HUES48 (cell line): ENCODE measurements at regions not wholly inside any gene's neighbourhood (a gene's known extent, or its start where the extent isn't known, plus 50 kb on each side); places are given as distances from the start of the nearest gene placed in this dataset.

ENCODE experiments used
- H3K27ac ChIP-seq: one replicate; pipeline ENCODE4 v1.7.0; 2013; ENCODE audit warnings: low read depth, low read length, inconsistent platforms
- H3K27me3 ChIP-seq: 2 replicates; pipeline ENCODE4 v1.6.1; 2013; ENCODE audit warnings: mild to moderate bottlenecking, low read length; ENCODE audit not compliant: control insufficient read depth, insufficient read depth
- H3K36me3 ChIP-seq: 2 replicates; pipeline ENCODE4 v1.6.1; 2013; ENCODE audit warnings: low read length; ENCODE audit not compliant: control insufficient read depth, insufficient read depth
- H3K4me1 ChIP-seq: 2 replicates; pipeline ENCODE4 v1.6.1; 2013; ENCODE audit warnings: mild to moderate bottlenecking, low read length; ENCODE audit not compliant: control insufficient read depth, insufficient read depth
- H3K4me3 ChIP-seq: 2 replicates; pipeline ENCODE4 v1.5.1; 2013; ENCODE audit warnings: mild to moderate bottlenecking, low read depth, low read length
- H3K9ac ChIP-seq: 2 replicates; pipeline ENCODE4 v1.6.1; 2013; ENCODE audit warnings: mild to moderate bottlenecking, low read depth, low read length, moderate library complexity
- H3K9me3 ChIP-seq: 2 replicates; pipeline ENCODE4 v1.6.1; 2013; ENCODE audit warnings: low read length; ENCODE audit not compliant: control insufficient read depth, insufficient read depth

DNA sequence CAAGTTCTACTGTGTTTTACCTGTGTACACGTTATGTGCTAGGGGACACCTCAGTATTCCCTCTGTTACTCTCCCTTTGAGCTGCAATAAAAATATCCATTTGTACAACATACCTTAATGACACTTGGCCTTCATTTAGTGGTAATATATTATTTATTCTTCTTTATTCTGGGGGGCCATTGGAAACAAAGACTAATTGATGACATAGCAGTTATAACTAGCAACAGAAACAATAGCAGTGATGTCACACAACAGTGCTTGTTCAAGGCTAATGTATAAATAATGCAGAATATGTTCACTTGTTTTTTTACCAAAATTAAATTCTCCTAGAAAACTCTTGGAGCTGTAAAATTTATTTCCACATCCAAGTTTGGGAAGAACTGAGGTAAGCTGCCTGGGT is 92.2 kb upstream of the FAM83B start:
- Histone ChIP-seq H3K4me1 (peaks cover 8% of the 10 kb centered on the region; the same call in 1 of the 2 replicates), H3K27me3 (no peaks in the 10 kb centered on the region), H3K27ac (no peak overlapping the region), H3K36me3 (no peaks in the 10 kb centered on the region), H3K9me3 (no peaks in the 10 kb centered on the region), H3K9ac (no peak overlapping the region), H3K4me3 (no peak overlapping the region)

DNA sequence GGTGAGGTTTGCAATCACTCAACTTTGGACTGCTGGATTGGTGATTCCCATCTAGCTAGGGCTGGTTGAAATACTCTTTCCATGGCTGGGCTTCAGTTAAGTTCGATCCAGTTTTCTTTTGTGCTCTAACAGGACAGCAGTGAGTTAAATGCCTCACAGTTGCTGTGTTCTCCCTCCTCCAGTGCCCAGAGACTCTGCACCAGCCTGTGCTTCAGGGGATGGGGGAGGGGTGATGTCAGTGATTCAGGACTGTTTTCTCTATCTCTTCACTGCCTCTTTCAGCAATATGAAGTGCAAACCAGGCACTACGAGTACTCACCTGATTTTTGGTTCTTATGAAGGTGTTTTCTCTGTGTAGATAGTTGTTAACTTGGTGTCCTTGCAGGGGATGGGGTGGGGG is 88.2 kb upstream of the FAM83B start:
- H3K9me3 ChIP-seq = no peaks in the 10 kb centered on the region
- no peaks in the 10 kb centered on the region for H3K27me3 ChIP-seq
- H3K9ac ChIP-seq = no peak overlapping the region
- H3K27ac ChIP-seq = no peak overlapping the region
- H3K4me1 ChIP-seq = peaks cover 8% of the 10 kb centered on the region; the same call in 1 of the 2 replicates
- H3K36me3 ChIP-seq = no peaks in the 10 kb centered on the region
- no peak overlapping the region for H3K4me3 ChIP-seq

GRCh38 chr6:54768494-54768893 is 78.1 kb upstream of the FAM83B start:
- Histone ChIP-seq H3K9me3 (no peaks in the 10 kb centered on the region), H3K9ac (no peak overlapping the region), H3K4me1 (no peaks in the 10 kb centered on the region), H3K4me3 (no peak overlapping the region), H3K27ac (no peak overlapping the region), H3K27me3 (no peaks in the 10 kb centered on the region), H3K36me3 (no peaks in the 10 kb centered on the region)

GRCh38 chr6:54770328-54770727 is 76.2 kb upstream of the FAM83B start:
- H3K27ac ChIP-seq = no peak overlapping the region
- H3K4me1 ChIP-seq = no peaks in the 10 kb centered on the region
- no peaks in the 10 kb centered on the region for H3K36me3 ChIP-seq
- no peak overlapping the region for H3K4me3 ChIP-seq
- H3K9me3 ChIP-seq = no peaks in the 10 kb centered on the region
- H3K27me3 ChIP-seq = no peaks in the 10 kb centered on the region
- no peak overlapping the region for H3K9ac ChIP-seq

DNA sequence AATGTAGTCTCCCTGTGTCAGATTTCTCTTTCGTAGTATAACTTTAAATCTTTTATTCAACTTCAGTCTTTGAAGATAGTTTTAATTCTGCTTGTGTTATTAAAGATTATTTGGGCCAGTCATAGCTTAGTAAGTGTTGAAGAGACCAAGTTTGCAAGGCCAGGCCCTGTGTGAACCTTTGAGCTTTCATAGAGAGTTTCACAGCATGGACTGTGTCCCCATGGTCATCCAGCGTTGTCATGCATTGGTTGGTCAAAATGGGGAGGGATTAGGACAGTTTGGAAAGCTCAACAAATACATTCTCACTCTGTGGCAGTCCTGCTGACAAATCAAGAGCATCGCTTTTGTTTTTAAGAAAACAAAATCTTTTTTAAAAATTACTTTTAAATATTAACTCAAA is 74.6 kb upstream of the FAM83B start:
- H3K4me3 ChIP-seq = no peak overlapping the region
- no peak overlapping the region for H3K27ac ChIP-seq
- no peaks in the 10 kb centered on the region for H3K9me3 ChIP-seq
- no peak overlapping the region for H3K9ac ChIP-seq
- no peaks in the 10 kb centered on the region for H3K27me3 ChIP-seq
- H3K36me3 ChIP-seq = no peaks in the 10 kb centered on the region
- H3K4me1 ChIP-seq = 0 out of 2 replicates have a peak, but pooled peaks cover under 1% of the 10 kb centered on the region

- H3K4me1 ChIP-seq = peaks cover 6% of the 10 kb centered on the region; the same call in 1 of the 2 replicates
- H3K9me3 ChIP-seq = no peaks in the 10 kb centered on the region
- H3K27ac ChIP-seq = no peak overlapping the region
- H3K27me3 ChIP-seq = no peaks in the 10 kb centered on the region
- H3K36me3 ChIP-seq = no peaks in the 10 kb centered on the region
- no peak overlapping the region for H3K9ac ChIP-seq
- H3K4me3 ChIP-seq = no peak overlapping the region
These were observed 74.0 kb upstream of the FAM83B start for GRCh38 chr6:54772610-54773009.

DNA sequence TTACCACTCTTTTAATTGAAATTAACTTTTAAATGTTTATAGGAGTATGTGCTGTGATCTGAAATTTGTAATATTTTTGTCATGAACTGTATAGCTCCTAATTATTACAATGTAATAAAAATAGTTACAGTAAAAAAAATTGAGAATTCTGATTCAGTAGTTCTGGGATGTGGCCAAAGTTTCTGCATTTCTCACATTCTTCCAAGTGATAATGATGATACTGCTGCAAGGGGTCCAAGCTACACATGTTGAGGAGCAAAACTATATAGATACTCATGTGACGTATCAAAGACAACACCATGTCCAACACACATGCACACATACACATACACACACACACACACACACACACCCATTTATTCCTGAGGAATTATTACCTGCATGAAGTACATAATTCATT is 71.0 kb upstream of the FAM83B start:
- Histone ChIP-seq H3K27me3 (no peaks in the 10 kb centered on the region), H3K36me3 (no peaks in the 10 kb centered on the region), H3K27ac (no peak overlapping the region)

DNA sequence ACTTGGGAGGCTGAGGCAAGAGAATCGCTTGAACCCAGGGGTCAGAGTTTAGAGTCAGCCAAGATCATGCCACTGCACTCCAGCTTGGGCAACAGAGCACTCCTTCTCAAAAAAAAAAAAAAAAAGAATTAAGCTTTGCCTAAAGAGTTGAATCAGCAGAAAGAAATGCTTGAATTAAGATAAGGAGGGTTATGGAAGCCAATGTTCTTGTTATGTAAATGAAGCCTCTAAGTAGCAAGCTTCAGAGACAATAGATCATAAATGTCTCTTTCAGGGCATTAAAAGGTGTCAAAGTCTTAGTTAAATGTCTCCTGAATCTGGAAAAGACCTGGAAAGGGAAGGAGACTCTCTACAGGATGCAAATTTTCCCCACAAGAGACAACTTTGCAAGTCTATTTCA is 69.7 kb upstream of the FAM83B start:
- Histone ChIP-seq H3K36me3 (no peaks in the 10 kb centered on the region), H3K27me3 (no peaks in the 10 kb centered on the region), H3K4me1 (peaks cover 6% of the 10 kb centered on the region; the same call in 1 of the 2 replicates), H3K27ac (peak overlapping the region; percentile 32), H3K9me3 (no peaks in the 10 kb centered on the region), H3K4me3 (no peak overlapping the region), H3K9ac (no peak overlapping the region)

More for the DNA sequence above, 71.0 kb upstream of the FAM83B start:
- H3K4me1 ChIP-seq = peaks cover 6% of the 10 kb centered on the region; the same call in 1 of the 2 replicates
- H3K9me3 ChIP-seq = no peaks in the 10 kb centered on the region
- H3K4me3 ChIP-seq = no peak overlapping the region
- H3K9ac ChIP-seq = no peak overlapping the region

GRCh38 chr6:54778731-54779130 is 67.8 kb upstream of the FAM83B start:
- H3K9me3 ChIP-seq = no peaks in the 10 kb centered on the region
- H3K4me1 ChIP-seq = peaks cover 6% of the 10 kb centered on the region; the same call in 1 of the 2 replicates
- no peak overlapping the region for H3K4me3 ChIP-seq

GRCh38 chr6:54784011-54784410 is 62.6 kb upstream of the FAM83B start:
- Histone ChIP-seq H3K27ac (no peak overlapping the region), H3K9me3 (no peaks in the 10 kb centered on the region), H3K9ac (no peak overlapping the region), H3K27me3 (no peaks in the 10 kb centered on the region), H3K36me3 (no peaks in the 10 kb centered on the region), H3K4me1 (peaks cover 4% of the 10 kb centered on the region; the same call in 1 of the 2 replicates), H3K4me3 (no peak overlapping the region)

More at GRCh38 chr6:54778731-54779130, 67.8 kb upstream of the FAM83B start:
- Histone ChIP-seq H3K9ac (no peak overlapping the region), H3K36me3 (no peaks in the 10 kb centered on the region), H3K27me3 (no peaks in the 10 kb centered on the region), H3K27ac (no peak overlapping the region)

- no peak overlapping the region for H3K4me3 ChIP-seq
- H3K9me3 ChIP-seq = no peaks in the 10 kb centered on the region
- H3K4me1 ChIP-seq = peaks cover 4% of the 10 kb centered on the region; the same call in 1 of the 2 replicates
- H3K9ac ChIP-seq = no peak overlapping the region
- no peaks in the 10 kb centered on the region for H3K27me3 ChIP-seq
- H3K27ac ChIP-seq = no peak overlapping the region
- no peaks in the 10 kb centered on the region for H3K36me3 ChIP-seq
These were observed 60.4 kb upstream of the FAM83B start for GRCh38 chr6:54786154-54786553.

GRCh38 chr6:54787825-54788224 is 58.7 kb upstream of the FAM83B start:
- Histone ChIP-seq H3K4me3 (no peak overlapping the region), H3K27ac (no peak overlapping the region), H3K27me3 (no peaks in the 10 kb centered on the region), H3K9ac (no peak overlapping the region), H3K36me3 (no peaks in the 10 kb centered on the region), H3K4me1 (peaks cover 4% of the 10 kb centered on the region; the same call in 1 of the 2 replicates), H3K9me3 (no peaks in the 10 kb centered on the region)
